ENCODE measurements at regions not wholly inside any gene's neighbourhood (a gene's known extent, or its start where the extent isn't known, plus 50 kb on each side); places are given as distances from the start of the nearest gene placed in this dataset.

DNA sequence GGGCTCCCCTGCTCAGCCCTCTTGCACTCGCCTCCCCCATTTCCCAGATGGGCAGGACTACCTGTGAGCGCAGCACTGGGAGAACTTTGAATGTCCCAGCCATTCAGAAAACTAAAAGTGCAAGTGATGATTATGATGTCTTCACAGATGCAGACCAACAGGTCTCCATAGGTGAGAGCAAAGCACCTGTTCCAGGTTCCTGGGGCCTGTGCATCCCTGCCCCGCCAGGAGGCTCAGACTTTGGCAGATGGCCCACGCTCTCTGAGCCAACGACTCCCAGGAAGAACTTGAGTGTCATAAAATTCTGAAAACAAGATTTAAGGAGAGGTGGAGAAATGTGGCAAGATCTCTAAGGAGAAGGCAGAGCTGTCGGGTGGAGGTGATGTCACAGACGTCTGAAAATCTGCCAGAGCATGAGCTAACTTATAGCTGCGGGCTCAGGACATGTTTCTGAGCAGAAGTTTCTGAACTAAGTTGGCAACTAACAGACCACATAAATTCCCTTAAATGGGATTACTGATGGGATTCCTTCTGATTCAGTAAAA lies 110.8 kb upstream of the IGF1R start:
- Histone ChIP-seq H3K79me2 (ENCODE audit: control insufficient read depth, insufficient read depth, low read length) (no peaks in the 10 kb centered on the region), H3K9me3 (replicated peaks; ENCODE audit: control insufficient read depth, insufficient read depth, low read length) (no peaks in the 10 kb centered on the region), H3K36me3 (ENCODE audit: control insufficient read depth in 2 of 2, extremely low read depth in 1 of 2, insufficient read depth in 2 of 2, low read length in 2 of 2) (no peaks in the 10 kb centered on the region), H3K9ac (replicated peaks; ENCODE audit: extremely low read depth, insufficient read depth, low read length) (no peak overlapping the region), H3K4me3 (replicated peaks in 1 of 3; ENCODE audit: insufficient read depth in 1 of 3, low read depth in 1 of 3, low read length in 3 of 3) (no peak overlapping the region), H3K4me2 (ENCODE audit: insufficient read depth, low read length) (no peak overlapping the region), H4K20me1 (replicated peaks; ENCODE audit: control insufficient read depth, extremely low read depth, insufficient read depth, low read length) (no peaks in the 10 kb centered on the region), H3K27me3 (ENCODE audit: control insufficient read depth in 2 of 2, insufficient read depth in 2 of 2, low read length in 2 of 2) (no peaks in the 10 kb centered on the region), H3K4me1 (ENCODE audit: control insufficient read depth, extremely low read depth, insufficient read depth, low read length) (no peaks in the 10 kb centered on the region), H2AFZ (ENCODE audit: low read depth, low read length) (no peak overlapping the region), H3K9me1 (replicated peaks; ENCODE audit: control insufficient read depth, extremely low read depth, insufficient read depth, low read length) (no peaks in the 10 kb centered on the region), H3K27ac (ENCODE audit: insufficient read depth, low read depth, low read length) (no peak overlapping the region)
- no peak for FAIRE-seq
- CTCF ChIA-PET: interaction anchor here (1.3 kb wide), 1 partner anchor 10 kb away, joined by 3 read pairs; no protein-coding TSS in a partner anchor
- POLR2A ChIA-PET: no interaction called here
- TF ChIP-seq JUN (IDR thresholded peaks at IDR 0.05; ENCODE audit: borderline replicate concordance, insufficient read depth, insufficient read length, low read depth): no peak
- TF ChIP-seq, protein P1, sequence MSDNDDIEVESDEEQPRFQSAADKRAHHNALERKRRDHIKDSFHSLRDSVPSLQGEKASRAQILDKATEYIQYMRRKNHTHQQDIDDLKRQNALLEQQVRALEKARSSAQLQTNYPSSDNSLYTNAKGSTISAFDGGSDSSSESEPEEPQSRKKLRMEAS (IDR thresholded peaks at IDR 0.05; ENCODE audit: insufficient read depth, insufficient read length): no peak
- no peak for TF ChIP-seq POLR2AphosphoS5 (IDR thresholded peaks at IDR 0.05; ENCODE audit: insufficient read depth, low read depth, low read length)
- no peak for TF ChIP-seq EZH2 (IDR thresholded peaks at IDR 0.05; ENCODE audit: borderline replicate concordance, low read depth, low read length, severe bottlenecking)
- TF ChIP-seq GATA2 (IDR thresholded peaks at IDR 0.05; ENCODE audit: insufficient read depth, insufficient read length, low read depth, low read length): no peak
- no peak for TF ChIP-seq CTCF (IDR thresholded peaks at IDR 0.05; ENCODE audit: extremely low read depth in 1 of 2, insufficient read depth in 1 of 2, low read depth in 1 of 2, low read length in 2 of 2)
- TF ChIP-seq POLR2A (IDR thresholded peaks at IDR 0.05; ENCODE audit: low read depth, low read length): no peak
- TF ChIP-seq FOS (IDR thresholded peaks at IDR 0.05; ENCODE audit: borderline replicate concordance, insufficient read depth, low read length): no peak
- TF ChIP-seq MYC (IDR thresholded peaks at IDR 0.05; ENCODE audit: low read depth, low read length): no peak
- DNase-seq (ENCODE audit: low read depth, low spot score): no peak
- dilution Hi-C loops (cut with MboI; ENCODE audit: extremely low pct_ligation_motif_present, low sequenced_read_pairs): no loop called here
- intact Hi-C loops (cut with micrococcal nuclease): no loop called here
- no TSS peak for BruUV-seq (replicated peaks)
